ENCODE measurements at regions not wholly inside any gene's neighbourhood (a gene's known extent, or its start where the extent isn't known, plus 50 kb on each side); places are given as distances from the start of the nearest gene placed in this dataset.
"Not testable (repeated sequence)": the region's sequence is repeated elsewhere in the genome, so short reads cannot be mapped to it uniquely, and the experiment has no call there.

- no peak for DNase-seq
These were observed 883.6 kb downstream of the KCNJ2 start for GRCh38 chr17:71052971-71053370.

- no peak for DNase-seq
These were observed 885.8 kb downstream of the KCNJ2 start for GRCh38 chr17:71055128-71055527.

GRCh38 chr17:71057448-71057847, 888.1 kb downstream of the KCNJ2 start:
- no peak for DNase-seq

GRCh38 chr17:71057938-71058337, 888.6 kb downstream of the KCNJ2 start:
- DNase-seq: no peak

GRCh38 chr17:71063127-71063526, 893.8 kb downstream of the KCNJ2 start:
- no peak for DNase-seq

- no peak for DNase-seq
These were observed 894.2 kb downstream of the KCNJ2 start for GRCh38 chr17:71063559-71063958.

GRCh38 chr17:71067669-71068407, 898.5 kb downstream of the KCNJ2 start:
- DNase-seq: no peak

GRCh38 chr17:71068408-71068750, 899.0 kb downstream of the KCNJ2 start:
- DNase-seq: no peak

GRCh38 chr17:71071041-71071440, 901.7 kb downstream of the KCNJ2 start:
- no peak for DNase-seq

- DNase-seq: no peak
These were observed 902.5 kb downstream of the KCNJ2 start for GRCh38 chr17:71071837-71072236.

- no peak for DNase-seq
These were observed 911.6 kb downstream of the KCNJ2 start for GRCh38 chr17:71080937-71081336.

GRCh38 chr17:71081666-71082065, 912.3 kb downstream of the KCNJ2 start:
- DNase-seq: no peak

GRCh38 chr17:71084219-71084618, 914.9 kb downstream of the KCNJ2 start:
- no peak for DNase-seq

GRCh38 chr17:71084838-71085237, 915.5 kb downstream of the KCNJ2 start:
- no peak for DNase-seq

GRCh38 chr17:71085238-71086033, 916.1 kb downstream of the KCNJ2 start:
- no peak for DNase-seq

- DNase-seq: no peak
These were observed 920.1 kb downstream of the KCNJ2 start for GRCh38 chr17:71089431-71089830.

- DNase-seq: no peak
These were observed 928.7 kb downstream of the KCNJ2 start for GRCh38 chr17:71098071-71098470.

- DNase-seq: no peak
These were observed 929.8 kb downstream of the KCNJ2 start for GRCh38 chr17:71099003-71099714.

GRCh38 chr17:71102777-71103176, 933.4 kb downstream of the KCNJ2 start:
- DNase-seq: no peak

- no peak for DNase-seq
These were observed 934.9 kb downstream of the KCNJ2 start for GRCh38 chr17:71104225-71104624.

GRCh38 chr17:71106056-71106455, 936.7 kb downstream of the KCNJ2 start:
- DNase-seq: not testable (repeated sequence)

GRCh38 chr17:71107136-71107535, 937.8 kb downstream of the KCNJ2 start:
- no peak for DNase-seq

GRCh38 chr17:71109697-71110096, 940.4 kb downstream of the KCNJ2 start:
- no peak for DNase-seq

GRCh38 chr17:71110326-71110725, 941.0 kb downstream of the KCNJ2 start:
- no peak for DNase-seq
